Mesodermal cell (in vitro differentiated cells): ENCODE measurements at regions not wholly inside any gene's neighbourhood (a gene's known extent, or its start where the extent isn't known, plus 50 kb on each side); places are given as distances from the start of the nearest gene placed in this dataset.

Experiments
- H3K27ac ChIP-seq: 2 replicates; pipeline ENCODE4 v1.7.0; 2013; ENCODE audit warnings: mild to moderate bottlenecking, low read depth, low read length, moderate library complexity; ENCODE audit not compliant: severe bottlenecking
- H3K36me3 ChIP-seq: 2 replicates; pipeline ENCODE4 v1.7.1; 2013; ENCODE audit warnings: mild to moderate bottlenecking, low read length, moderate library complexity; ENCODE audit not compliant: control insufficient read depth, insufficient read depth
- H3K4me1 ChIP-seq: one replicate; pipeline ENCODE4 v1.7.1; 2013; ENCODE audit warnings: mild to moderate bottlenecking, low read length; ENCODE audit not compliant: insufficient read depth, control insufficient read depth, poor library complexity, severe bottlenecking
- H3K4me3 ChIP-seq: 2 replicates; pipeline ENCODE4 v1.7.0; 2013; ENCODE audit warnings: low read length, control low read depth, mild to moderate bottlenecking; ENCODE audit not compliant: insufficient read depth, poor library complexity, severe bottlenecking; ENCODE audit errors: extremely low read depth
- H3K9me3 ChIP-seq: 2 replicates; pipeline ENCODE4 v1.7.1; 2013; ENCODE audit warnings: mild to moderate bottlenecking, low read length, moderate library complexity; ENCODE audit not compliant: control insufficient read depth
- WGBS, 2 experiments: methylation state at CpG; one replicate each; pipeline ENCODE4 v1.1.5; 2013; ENCODE audit warnings: missing lambda C conversion rate in 2 of 2; ENCODE audit not compliant: insufficient coverage in 2 of 2; 5-methylcytosine and 5-hydroxymethylcytosine counted together

- H3K9me3 ChIP-seq, result no peaks in the 10 kb centered on the region
- no peaks in the 10 kb centered on the region for H3K4me1 ChIP-seq
- 91 to 93% methylated on average over 13 to 14 of the region's 14 CpGs for WGBS, 2 experiments
- H3K36me3 ChIP-seq, result no peaks in the 10 kb centered on the region
- H3K27ac ChIP-seq, result no peak overlapping the region
- H3K4me3 ChIP-seq, result no peak overlapping the region
Measured at GRCh38 chr11:129699711-129700304, 115.8 kb upstream of the TMEM45B start.

DNA sequence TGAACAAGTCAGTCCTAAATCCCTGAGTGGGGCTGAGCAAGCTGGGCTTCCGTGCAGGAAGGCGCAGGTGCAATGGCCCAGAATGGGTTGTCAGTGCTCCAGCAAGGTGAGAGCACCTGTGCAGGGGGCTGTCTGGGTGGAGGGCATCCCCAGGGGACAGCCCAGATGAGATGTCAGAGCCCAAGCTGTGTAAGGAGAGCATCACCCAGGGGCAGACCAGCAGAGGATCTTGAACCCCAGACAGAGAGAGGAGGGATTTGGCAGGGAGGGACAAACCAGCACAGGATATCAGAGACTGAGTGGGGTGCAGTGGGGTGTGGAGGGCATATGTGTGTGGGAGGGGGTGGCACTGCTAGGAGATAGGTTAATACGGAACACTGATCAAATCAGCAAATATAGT is 114.9 kb upstream of the TMEM45B start:
- Histone ChIP-seq H3K9me3 (no peaks in the 10 kb centered on the region), H3K4me3 (no peak overlapping the region), H3K4me1 (no peaks in the 10 kb centered on the region), H3K36me3 (no peaks in the 10 kb centered on the region), H3K27ac (no peak overlapping the region)
- WGBS, 2 experiments, result 90 to 100% methylated on average over 2 of the region's 3 CpGs

DNA sequence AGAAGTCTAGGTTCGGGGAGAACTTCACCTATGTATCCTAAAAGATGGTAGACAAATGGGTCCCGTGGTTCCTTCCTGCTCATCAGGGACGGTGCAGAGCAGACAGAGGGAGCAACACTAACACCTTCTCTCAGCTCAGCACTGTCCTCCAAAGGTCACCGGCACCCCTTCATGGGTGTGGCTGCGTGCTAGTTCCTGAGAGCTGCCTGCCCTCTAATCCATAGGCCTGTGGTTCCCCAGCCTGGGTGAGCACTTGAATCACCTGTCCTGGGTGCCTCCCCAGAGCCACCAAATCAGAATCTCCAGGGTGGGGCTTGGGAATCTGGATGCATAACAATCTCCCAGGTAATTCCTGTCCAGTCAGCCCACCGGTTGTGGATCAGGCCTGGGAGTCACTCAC is 113.9 kb upstream of the TMEM45B start:
- Histone ChIP-seq H3K4me3 (no peak overlapping the region), H3K36me3 (no peaks in the 10 kb centered on the region), H3K27ac (no peak overlapping the region), H3K9me3 (no peaks in the 10 kb centered on the region), H3K4me1 (no peaks in the 10 kb centered on the region)
- 94 to 95% methylated on average over 6 of the region's 6 CpGs for WGBS, 2 experiments

- 82 to 93% methylated on average over 9 to 13 of the region's 14 CpGs for WGBS, 2 experiments
- no peaks in the 10 kb centered on the region for H3K4me1 ChIP-seq
- no peak overlapping the region for H3K27ac ChIP-seq
- H3K4me3 ChIP-seq, result no peak overlapping the region
- H3K36me3 ChIP-seq, result no peaks in the 10 kb centered on the region
- no peaks in the 10 kb centered on the region for H3K9me3 ChIP-seq
Measured at GRCh38 chr11:129702410-129703398, 112.9 kb upstream of the TMEM45B start.

DNA sequence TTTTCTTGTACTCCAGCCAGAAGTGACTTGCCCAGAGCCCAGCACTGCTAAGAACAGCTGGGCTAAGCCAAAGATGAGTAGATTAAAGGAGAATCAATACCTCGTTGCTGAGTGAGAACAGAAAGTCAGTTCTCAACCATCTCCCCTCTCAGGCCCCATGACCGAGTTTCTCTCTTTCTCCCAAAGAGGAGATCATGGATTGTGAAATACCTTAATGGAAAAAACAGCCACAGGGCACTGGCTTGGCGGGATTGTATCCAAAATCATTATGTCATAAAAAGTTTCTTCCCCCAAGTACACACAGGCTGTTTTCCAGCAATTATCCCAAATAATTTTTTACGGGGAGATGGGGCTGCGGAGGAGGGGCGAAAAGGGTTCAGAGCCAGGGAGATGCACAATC is 111.8 kb upstream of the TMEM45B start:
- 76 to 100% methylated on average over 3 to 4 of the region's 6 CpGs for WGBS, 2 experiments

GRCh38 chr11:129704831-129705230 is 110.8 kb upstream of the TMEM45B start:
- Histone ChIP-seq H3K36me3 (no peaks in the 10 kb centered on the region), H3K27ac (no peak overlapping the region), H3K4me3 (no peak overlapping the region), H3K9me3 (no peaks in the 10 kb centered on the region), H3K4me1 (no peaks in the 10 kb centered on the region)
- WGBS, 2 experiments, result 79 to 81% methylated on average over 2 of the region's 3 CpGs

More for the DNA sequence above, 111.8 kb upstream of the TMEM45B start:
- H3K4me3 ChIP-seq, result no peak overlapping the region
- H3K36me3 ChIP-seq, result no peaks in the 10 kb centered on the region
- no peaks in the 10 kb centered on the region for H3K4me1 ChIP-seq
- H3K9me3 ChIP-seq, result no peaks in the 10 kb centered on the region
- H3K27ac ChIP-seq, result no peak overlapping the region

GRCh38 chr11:129705341-129705740 is 110.3 kb upstream of the TMEM45B start:
- H3K36me3 ChIP-seq, result no peaks in the 10 kb centered on the region
- no peaks in the 10 kb centered on the region for H3K4me1 ChIP-seq
- no peaks in the 10 kb centered on the region for H3K9me3 ChIP-seq
- 100% methylated on average over 2 to 5 of the region's 8 CpGs for WGBS, 2 experiments
- no peak overlapping the region for H3K27ac ChIP-seq
- no peak overlapping the region for H3K4me3 ChIP-seq

DNA sequence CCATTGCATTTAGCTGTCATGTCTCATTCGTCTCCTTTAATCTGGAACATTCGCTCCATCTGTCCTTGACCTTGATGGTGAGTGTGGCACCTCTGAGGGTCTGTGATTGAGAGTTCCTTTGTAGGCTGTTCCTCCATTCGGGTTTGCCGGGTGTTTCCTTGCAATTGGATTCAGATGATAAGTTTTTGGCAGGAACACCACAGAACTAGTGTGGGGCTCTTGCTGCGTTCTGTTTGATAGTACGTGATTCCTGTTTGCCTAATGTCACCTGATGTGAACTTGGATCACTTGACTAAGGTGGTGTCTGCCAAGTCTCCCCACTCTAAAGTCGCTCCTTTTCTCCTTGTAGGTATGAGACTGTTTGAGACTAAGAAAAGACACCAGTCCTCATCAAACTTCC is 109.7 kb upstream of the TMEM45B start:
- 88 to 97% methylated on average over 5 to 6 of the region's 7 CpGs for WGBS, 2 experiments
- no peak overlapping the region for H3K4me3 ChIP-seq

DNA sequence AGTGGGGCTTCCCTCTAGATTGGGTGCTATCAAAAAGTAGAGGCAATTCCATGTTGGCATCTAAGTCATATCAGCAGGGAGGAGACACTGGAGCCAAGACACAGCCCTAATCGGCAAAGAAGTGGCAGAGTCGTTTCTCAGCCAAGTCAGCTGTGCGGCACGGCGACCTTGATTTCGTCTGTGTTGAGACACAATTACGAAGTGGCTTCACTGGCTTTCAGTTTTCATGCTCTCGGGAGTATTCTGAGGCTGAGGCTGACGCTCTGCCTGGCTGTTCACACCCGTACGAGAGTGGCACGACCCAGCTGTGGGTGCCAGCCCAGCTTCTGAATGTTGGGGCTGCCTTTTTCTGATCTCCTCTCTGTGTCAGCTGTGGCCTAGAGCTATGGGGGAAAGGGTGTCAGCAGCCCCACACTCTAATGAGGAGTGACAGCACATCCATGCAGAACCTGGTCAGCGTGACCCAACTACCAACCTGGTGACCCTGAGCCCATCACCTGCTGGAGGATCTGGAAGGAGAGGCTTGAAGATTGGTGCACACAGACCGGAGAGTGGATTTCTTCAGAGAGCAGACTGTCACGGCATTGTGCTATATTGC is 105.7 kb upstream of the TMEM45B start:
- no peak overlapping the region for H3K4me3 ChIP-seq
- H3K9me3 ChIP-seq, result no peaks in the 10 kb centered on the region
- no peaks in the 10 kb centered on the region for H3K4me1 ChIP-seq
- no peak overlapping the region for H3K27ac ChIP-seq
- WGBS, 2 experiments, result 82 to 86% methylated on average over 10 to 15 of the region's 15 CpGs
- H3K36me3 ChIP-seq, result no peaks in the 10 kb centered on the region

More for the DNA sequence above, 109.7 kb upstream of the TMEM45B start:
- Histone ChIP-seq H3K9me3 (no peaks in the 10 kb centered on the region), H3K27ac (no peak overlapping the region), H3K36me3 (no peaks in the 10 kb centered on the region), H3K4me1 (no peaks in the 10 kb centered on the region)

DNA sequence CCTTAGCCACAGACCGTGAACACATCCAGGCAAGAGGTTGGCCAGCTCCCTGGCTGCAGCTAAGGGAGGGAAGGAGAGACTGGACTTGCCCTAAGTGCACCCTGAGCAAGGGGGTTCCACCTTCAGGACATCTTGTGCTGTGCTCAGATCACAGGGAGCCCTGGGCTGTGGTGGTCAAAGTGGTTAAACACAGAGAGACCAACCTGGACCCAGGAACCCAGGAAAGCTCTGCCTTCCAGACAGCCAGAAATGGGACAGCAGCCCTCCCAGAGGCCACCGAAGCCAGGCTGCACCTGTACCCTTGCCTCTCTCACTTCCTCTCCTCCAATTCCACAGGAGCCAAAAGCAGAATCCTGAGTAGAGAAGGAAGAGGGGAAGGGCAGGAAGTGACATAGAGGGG is 105.2 kb upstream of the TMEM45B start:
- Histone ChIP-seq H3K4me1 (no peaks in the 10 kb centered on the region), H3K27ac (no peak overlapping the region), H3K4me3 (no peak overlapping the region), H3K36me3 (no peaks in the 10 kb centered on the region), H3K9me3 (no peaks in the 10 kb centered on the region)
- 89 to 100% methylated on average over 1 of the region's 2 CpGs for WGBS, 2 experiments
